HG03460 (cell line): ENCODE measurements at regions not wholly inside any gene's neighbourhood (a gene's known extent, or its start where the extent isn't known, plus 50 kb on each side); places are given as distances from the start of the nearest gene placed in this dataset.

ENCODE experiments used
- ATAC-seq: cut with Tn5 transposase; IDR thresholded peaks from one replicate; pipeline ENCODE4 v1.9.1; 2021; ENCODE audit not compliant: unreplicated experiment

- no peak for ATAC-seq
These were observed 57.3 kb downstream of the HHEX start for GRCh38 chr10:92747066-92747465.

GRCh38 chr10:92747600-92747999, 57.8 kb downstream of the HHEX start:
- no peak for ATAC-seq

- no peak for ATAC-seq
These were observed 61.2 kb downstream of the HHEX start for GRCh38 chr10:92750791-92751533.

GRCh38 chr10:92751534-92751811, 61.7 kb downstream of the HHEX start:
- no peak for ATAC-seq

- ATAC-seq = no peak
These were observed 62.1 kb downstream of the HHEX start for GRCh38 chr10:92751827-92752226.

- no peak for ATAC-seq
These were observed 64.1 kb downstream of the HHEX start for GRCh38 chr10:92753865-92754264.

- no peak for ATAC-seq
These were observed 66.0 kb downstream of the HHEX start for GRCh38 chr10:92755725-92756124.

GRCh38 chr10:92756201-92757065, 66.7 kb downstream of the HHEX start:
- ATAC-seq = peak; percentile 77

GRCh38 chr10:92757066-92757710, 67.4 kb downstream of the HHEX start:
- peak; percentile 78 for ATAC-seq

- ATAC-seq = no peak
These were observed 68.0 kb downstream of the HHEX start for GRCh38 chr10:92757711-92758104.

GRCh38 chr10:92758594-92758993, 68.8 kb downstream of the HHEX start:
- no peak for ATAC-seq

GRCh38 chr10:92760609-92761008, 70.9 kb downstream of the HHEX start:
- no peak for ATAC-seq

- no peak for ATAC-seq
These were observed 71.8 kb downstream of the HHEX start for GRCh38 chr10:92761571-92761970.

GRCh38 chr10:92763634-92764155, 73.9 kb downstream of the HHEX start:
- no peak for ATAC-seq

- no peak for ATAC-seq
These were observed 76.7 kb downstream of the HHEX start for GRCh38 chr10:92766451-92766850.

- ATAC-seq = no peak
These were observed 78.3 kb downstream of the HHEX start for GRCh38 chr10:92768104-92768503.

GRCh38 chr10:92773776-92774175, 74.5 kb upstream of the EXOC6 start:
- ATAC-seq = no peak

- ATAC-seq = no peak
These were observed 70.2 kb upstream of the EXOC6 start for GRCh38 chr10:92778091-92778490.

GRCh38 chr10:92785118-92785517, 63.2 kb upstream of the EXOC6 start:
- no peak for ATAC-seq

GRCh38 chr10:92787557-92788152, 60.7 kb upstream of the EXOC6 start:
- no peak for ATAC-seq

- ATAC-seq = no peak
These were observed 59.3 kb upstream of the EXOC6 start for GRCh38 chr10:92789067-92789466.
